Mesodermal cell (in vitro differentiated cells): ENCODE measurements at regions not wholly inside any gene's neighbourhood (a gene's known extent, or its start where the extent isn't known, plus 50 kb on each side); places are given as distances from the start of the nearest gene placed in this dataset.

Experiments
- H3K27ac ChIP-seq: 2 replicates; pipeline ENCODE4 v1.7.0; 2013; ENCODE audit warnings: mild to moderate bottlenecking, low read depth, low read length, moderate library complexity; ENCODE audit not compliant: severe bottlenecking
- H3K36me3 ChIP-seq: 2 replicates; pipeline ENCODE4 v1.7.1; 2013; ENCODE audit warnings: mild to moderate bottlenecking, low read length, moderate library complexity; ENCODE audit not compliant: control insufficient read depth, insufficient read depth
- H3K4me1 ChIP-seq: one replicate; pipeline ENCODE4 v1.7.1; 2013; ENCODE audit warnings: mild to moderate bottlenecking, low read length; ENCODE audit not compliant: insufficient read depth, control insufficient read depth, poor library complexity, severe bottlenecking
- H3K4me3 ChIP-seq: 2 replicates; pipeline ENCODE4 v1.7.0; 2013; ENCODE audit warnings: low read length, control low read depth, mild to moderate bottlenecking; ENCODE audit not compliant: insufficient read depth, poor library complexity, severe bottlenecking; ENCODE audit errors: extremely low read depth
- H3K9me3 ChIP-seq: 2 replicates; pipeline ENCODE4 v1.7.1; 2013; ENCODE audit warnings: mild to moderate bottlenecking, low read length, moderate library complexity; ENCODE audit not compliant: control insufficient read depth
- WGBS, 2 experiments: methylation state at CpG; one replicate each; pipeline ENCODE4 v1.1.5; 2013; ENCODE audit warnings: missing lambda C conversion rate in 2 of 2; ENCODE audit not compliant: insufficient coverage in 2 of 2; 5-methylcytosine and 5-hydroxymethylcytosine counted together

DNA sequence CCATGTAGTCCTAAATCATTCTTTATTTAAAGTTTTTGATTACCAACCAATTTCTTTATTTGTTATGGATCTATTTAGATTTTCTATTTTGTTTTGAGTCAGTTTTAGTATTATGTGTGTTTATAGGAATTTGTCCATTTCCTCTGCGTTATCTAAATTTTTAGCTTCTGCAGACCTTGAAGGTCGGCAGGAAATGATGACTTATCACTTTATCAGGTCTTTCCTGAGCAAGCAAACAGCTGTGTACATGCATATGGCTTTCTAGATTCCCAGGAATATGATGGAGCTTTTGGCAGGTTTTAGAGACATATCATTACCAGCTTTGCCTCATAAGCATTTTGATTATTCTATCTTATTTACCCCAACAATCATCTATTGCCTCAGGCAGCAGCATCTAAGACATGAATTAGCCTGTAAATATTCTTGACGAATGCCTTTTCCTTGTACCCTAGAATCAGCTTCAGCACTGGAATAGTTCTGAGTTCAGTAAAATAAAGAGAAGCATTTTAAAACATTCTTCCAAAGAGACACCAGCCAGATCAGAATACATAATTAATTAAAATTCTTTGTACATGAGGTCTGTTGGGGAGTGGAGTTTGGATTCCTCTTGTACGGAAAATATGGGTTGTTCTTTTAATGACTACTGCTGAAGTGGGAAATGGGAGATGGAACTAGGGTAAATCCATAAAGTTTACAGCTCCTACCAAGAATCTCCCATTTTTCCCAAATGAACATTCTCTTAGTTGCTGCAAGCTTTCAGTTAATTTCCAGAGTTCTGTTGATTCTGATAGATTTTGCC, 408.8 kb upstream of the SEMA3C start:
- WGBS, 2 experiments = 75 to 100% methylated on average over 1 to 3 of the region's 4 CpGs
- Histone ChIP-seq H3K4me1 (peaks cover 4% of the 10 kb centered on the region), H3K36me3 (no peaks in the 10 kb centered on the region)

DNA sequence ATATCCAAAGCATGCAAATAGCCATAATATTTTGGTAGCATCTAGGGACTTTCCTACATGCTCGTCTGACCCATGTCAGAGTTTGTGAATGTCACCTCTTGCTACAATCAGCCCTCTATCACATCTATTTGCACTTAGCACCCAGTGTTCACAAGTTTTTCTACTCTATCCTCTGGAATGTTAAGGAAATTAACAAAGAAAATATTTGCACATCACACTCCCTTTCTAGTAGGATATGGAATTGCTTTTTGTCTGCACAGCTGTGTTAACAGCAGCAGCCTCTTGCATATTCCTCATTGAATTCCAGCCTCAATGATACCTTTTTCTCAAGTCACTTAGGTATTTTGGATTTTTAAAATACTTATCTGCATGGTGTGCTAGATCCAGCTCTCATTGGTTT, 403.1 kb upstream of the SEMA3C start:
- peaks cover 6% of the 10 kb centered on the region for H3K4me1 ChIP-seq
- H3K4me3 ChIP-seq = no peak overlapping the region
- 67 to 86% methylated on average over 1 of the region's 1 CpG for WGBS, 2 experiments
- H3K9me3 ChIP-seq = no peaks in the 10 kb centered on the region
- no peaks in the 10 kb centered on the region for H3K36me3 ChIP-seq
- no peak overlapping the region for H3K27ac ChIP-seq

More for the DNA sequence above, 408.8 kb upstream of the SEMA3C start:
- Histone ChIP-seq H3K9me3 (no peaks in the 10 kb centered on the region), H3K27ac (no peak overlapping the region), H3K4me3 (no peak overlapping the region)

DNA sequence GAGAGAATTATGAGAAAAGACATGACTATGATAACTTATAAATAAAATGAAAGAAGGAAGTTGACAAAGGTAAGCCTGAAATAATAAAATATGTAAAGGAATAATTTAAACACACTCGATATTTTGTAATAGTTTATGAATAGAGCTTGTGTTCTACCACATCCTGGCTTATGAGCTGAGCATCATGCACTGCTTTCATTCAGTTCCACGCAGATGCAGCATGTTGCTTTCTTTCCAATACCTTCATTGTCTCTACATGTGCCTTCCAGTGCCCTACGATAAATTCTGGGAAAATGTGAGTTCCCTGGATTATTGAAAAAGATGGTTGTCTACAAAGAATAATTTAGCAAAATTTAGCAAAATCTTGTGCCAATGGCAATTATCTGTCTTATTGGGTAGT, 398.9 kb upstream of the SEMA3C start:
- Histone ChIP-seq H3K36me3 (no peaks in the 10 kb centered on the region), H3K9me3 (no peaks in the 10 kb centered on the region), H3K4me3 (no peak overlapping the region), H3K27ac (no peak overlapping the region), H3K4me1 (peaks cover 2% of the 10 kb centered on the region)
- 83% methylated on average over 1 of the region's 3 CpGs; no CpG with 5 or more reads in 1 of the 2 experiments for WGBS, 2 experiments

DNA sequence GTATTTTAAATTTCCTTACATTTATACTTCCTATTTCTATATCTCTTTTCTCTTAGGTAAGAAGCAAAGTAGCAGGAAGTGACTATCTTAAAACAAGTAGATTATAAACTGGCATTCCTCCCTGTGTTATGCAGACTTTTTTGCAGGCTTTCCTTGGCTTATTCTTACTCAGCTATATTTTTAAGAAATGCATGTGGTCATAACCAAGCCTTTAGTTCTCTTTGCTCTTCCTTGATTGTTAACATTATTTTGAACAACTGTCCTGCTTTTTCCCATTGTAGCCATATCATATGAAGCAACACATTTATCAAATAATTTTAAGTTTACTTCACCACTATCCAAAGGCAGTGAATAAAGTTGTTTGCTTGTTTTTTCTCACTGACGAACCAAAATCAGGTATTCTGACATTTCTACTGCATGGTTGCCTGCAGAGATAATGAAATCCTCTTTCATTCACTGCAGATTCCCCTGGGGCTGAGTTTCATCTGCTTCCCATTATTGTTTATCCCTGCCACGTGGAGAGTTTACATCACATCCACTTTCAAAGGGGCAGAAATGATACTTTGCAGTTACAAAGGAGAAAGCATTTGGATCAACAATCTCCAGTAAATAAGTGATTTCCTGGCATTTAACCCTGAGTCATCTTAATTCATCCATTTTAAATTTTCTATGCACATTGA, 389.9 kb upstream of the SEMA3C start:
- Histone ChIP-seq H3K27ac (no peak overlapping the region), H3K4me1 (peaks cover 6% of the 10 kb centered on the region), H3K4me3 (no peak overlapping the region), H3K36me3 (no peaks in the 10 kb centered on the region), H3K9me3 (no peaks in the 10 kb centered on the region)
- 42 to 50% methylated on average over 1 to 2 of the region's 2 CpGs for WGBS, 2 experiments

DNA sequence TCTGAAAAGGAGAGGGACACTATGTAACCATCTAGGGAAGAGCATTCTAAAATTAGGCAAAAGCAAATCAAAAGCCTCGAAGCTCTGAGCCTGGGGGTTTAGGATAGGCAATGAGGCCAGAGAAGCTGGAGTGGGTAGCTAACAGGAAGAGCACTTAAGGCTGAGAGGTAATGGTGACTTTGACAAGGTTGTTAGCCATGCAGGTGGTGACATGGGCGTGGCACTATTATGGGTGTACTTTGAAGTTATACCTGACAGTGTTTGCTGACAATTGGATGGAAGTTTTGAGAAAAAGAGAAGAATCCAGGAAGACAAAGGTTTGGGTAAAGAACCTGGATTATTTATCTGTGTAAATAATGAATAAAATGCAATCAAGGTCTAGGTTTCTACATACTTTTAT, 383.0 kb upstream of the SEMA3C start:
- H3K36me3 ChIP-seq = no peaks in the 10 kb centered on the region
- H3K27ac ChIP-seq = no peak overlapping the region
- H3K4me1 ChIP-seq = peaks cover 16% of the 10 kb centered on the region
- H3K9me3 ChIP-seq = no peaks in the 10 kb centered on the region
- 97 to 100% methylated on average over 1 to 2 of the region's 2 CpGs for WGBS, 2 experiments
- H3K4me3 ChIP-seq = no peak overlapping the region

DNA sequence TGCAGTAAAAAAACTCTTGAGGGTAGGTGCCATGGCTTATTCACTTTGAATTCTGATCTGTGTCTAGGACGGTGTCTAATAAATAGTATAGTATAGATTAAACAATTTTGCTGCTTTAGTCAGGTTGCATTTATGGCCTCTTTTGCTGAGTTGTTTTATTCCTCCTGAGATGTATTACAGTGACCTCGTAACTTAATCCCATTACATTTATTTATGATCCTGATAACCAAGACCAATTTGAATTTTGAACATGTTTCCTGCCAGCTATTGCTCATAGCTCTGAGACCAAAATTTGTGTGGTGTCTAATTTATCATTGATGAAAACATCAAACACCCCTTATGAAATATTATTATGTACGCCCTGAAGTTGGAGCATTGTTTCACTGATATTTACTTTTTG, 381.9 kb upstream of the SEMA3C start:
- H3K36me3 ChIP-seq = no peaks in the 10 kb centered on the region
- no peaks in the 10 kb centered on the region for H3K9me3 ChIP-seq
- no peak overlapping the region for H3K4me3 ChIP-seq
- peaks cover 16% of the 10 kb centered on the region for H3K4me1 ChIP-seq
- WGBS, 2 experiments = no CpG with 5 or more reads among the region's 3 CpGs
- H3K27ac ChIP-seq = no peak overlapping the region

DNA sequence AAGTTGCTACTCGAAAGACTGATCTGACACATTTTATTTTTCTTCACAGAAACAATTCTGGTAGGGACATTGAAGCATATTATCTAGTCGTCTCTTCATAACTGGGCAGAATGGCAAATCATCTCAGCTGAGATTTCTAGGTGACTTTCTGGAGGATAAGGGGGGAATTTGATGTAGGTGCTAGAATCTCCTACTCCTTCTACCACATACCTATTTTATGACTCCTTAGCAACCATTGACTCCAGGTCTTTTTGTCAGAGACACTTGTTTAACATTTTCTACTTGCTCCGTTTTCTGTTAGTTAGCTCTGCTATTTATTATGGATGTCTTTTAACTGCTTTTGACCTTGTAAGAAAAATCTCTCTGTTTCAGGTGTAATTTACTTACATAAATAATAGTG, 380.9 kb upstream of the SEMA3C start:
- Histone ChIP-seq H3K27ac (no peak overlapping the region), H3K4me3 (no peak overlapping the region), H3K36me3 (no peaks in the 10 kb centered on the region), H3K4me1 (peaks cover 16% of the 10 kb centered on the region), H3K9me3 (no peaks in the 10 kb centered on the region)
- WGBS, 2 experiments = no CpG with 5 or more reads among the region's 3 CpGs

DNA sequence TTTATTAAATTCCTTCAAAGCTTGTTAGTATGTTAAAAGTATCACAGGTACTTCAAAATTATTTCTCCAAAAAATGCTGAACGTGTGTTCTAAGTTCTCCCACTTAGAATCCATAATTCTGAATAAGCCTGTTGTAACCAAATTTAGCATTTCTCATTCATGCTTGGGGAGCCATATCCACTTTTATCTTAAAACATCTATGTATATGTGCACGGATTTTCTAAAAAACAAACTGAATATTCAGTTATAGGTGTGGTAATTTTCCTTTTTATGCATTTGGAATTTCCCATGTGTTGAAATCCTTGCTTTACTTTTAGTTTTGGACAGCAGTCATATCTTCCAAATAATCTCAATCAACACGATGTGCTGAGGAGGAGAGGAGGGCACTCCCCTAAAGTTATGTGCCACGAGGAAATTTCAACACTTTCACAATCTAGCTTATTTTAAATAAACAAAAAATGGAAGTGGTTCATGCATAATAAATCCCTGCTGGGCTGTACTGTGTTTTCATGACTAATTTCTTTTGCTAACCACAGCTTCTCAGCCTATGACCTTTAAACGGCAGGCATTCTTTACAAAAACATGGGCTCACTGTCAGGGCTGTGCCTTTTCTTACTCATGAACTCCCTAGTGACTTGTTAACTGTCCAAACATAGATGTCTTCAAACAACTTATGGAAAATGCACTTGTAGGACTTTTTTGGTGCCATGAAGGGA, 380.3 kb upstream of the SEMA3C start:
- H3K4me3 ChIP-seq = no peak overlapping the region
- peaks cover 16% of the 10 kb centered on the region for H3K4me1 ChIP-seq
- 67 to 83% methylated on average over 1 of the region's 5 CpGs for WGBS, 2 experiments
- no peaks in the 10 kb centered on the region for H3K36me3 ChIP-seq
- H3K9me3 ChIP-seq = no peaks in the 10 kb centered on the region
- no peak overlapping the region for H3K27ac ChIP-seq

DNA sequence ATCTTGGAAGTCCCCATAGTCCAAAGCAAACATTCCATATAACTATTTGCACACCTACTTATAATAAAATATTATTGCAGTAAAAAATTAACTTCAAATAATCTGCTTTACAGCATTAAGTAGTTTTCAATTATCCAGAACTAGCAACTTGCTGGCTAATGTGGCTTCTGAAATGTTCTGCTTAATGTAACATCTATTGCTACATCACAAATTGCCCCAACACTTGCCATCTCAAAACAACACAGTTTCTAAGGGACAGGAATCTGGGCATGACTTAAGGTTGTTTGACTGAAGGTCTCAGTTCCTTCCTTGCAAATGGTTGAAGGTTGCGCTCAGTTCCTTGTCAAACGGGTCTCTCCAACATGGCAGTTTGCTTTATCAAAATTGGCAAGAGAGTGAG, 378.5 kb upstream of the SEMA3C start:
- H3K4me1 ChIP-seq = peaks cover 12% of the 10 kb centered on the region
- H3K4me3 ChIP-seq = no peak overlapping the region
- H3K9me3 ChIP-seq = no peaks in the 10 kb centered on the region
- WGBS, 2 experiments = no CpG with 5 or more reads among the region's 2 CpGs
- no peaks in the 10 kb centered on the region for H3K36me3 ChIP-seq
- no peak overlapping the region for H3K27ac ChIP-seq

DNA sequence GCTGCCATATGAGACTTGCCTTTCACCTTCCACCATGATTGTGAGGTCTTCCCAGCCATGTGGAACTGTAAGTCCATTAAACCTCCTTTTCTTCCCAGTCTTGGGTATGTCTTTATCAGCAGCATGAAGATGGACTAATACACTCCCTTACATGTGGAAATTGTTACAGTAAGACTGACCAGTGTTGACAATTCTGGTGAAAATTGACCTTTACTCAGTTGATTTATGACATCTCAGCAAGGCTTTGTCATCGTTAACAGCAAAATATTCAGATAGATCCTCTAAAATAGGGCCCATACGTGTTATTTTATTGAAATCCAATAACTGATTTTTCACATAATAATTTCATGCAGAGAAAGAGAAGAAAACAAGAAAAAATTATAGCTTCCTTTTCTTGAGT, 377.9 kb upstream of the SEMA3C start:
- WGBS, 2 experiments = 100% methylated on average over 1 of the region's 2 CpGs; no CpG with 5 or more reads in 1 of the 2 experiments
- peaks cover 12% of the 10 kb centered on the region for H3K4me1 ChIP-seq
- no peak overlapping the region for H3K27ac ChIP-seq
- no peak overlapping the region for H3K4me3 ChIP-seq
- no peaks in the 10 kb centered on the region for H3K9me3 ChIP-seq
- no peaks in the 10 kb centered on the region for H3K36me3 ChIP-seq
